ENCODE measurements at regions not wholly inside any gene's neighbourhood (a gene's known extent, or its start where the extent isn't known, plus 50 kb on each side); places are given as distances from the start of the nearest gene placed in this dataset.

GRCh38 chr2:16437189-16437588 lies 228.4 kb downstream of the CYRIA start:
- Histone ChIP-seq H3K27me3 (replicated peaks) (no peaks in the 10 kb centered on the region), H3K27ac (no peak overlapping the region), H3K36me3 (replicated peaks) (no peaks in the 10 kb centered on the region), H3K4me3 (ENCODE audit: low read depth, low read length) (no peak overlapping the region)
- no peak for DNase-seq
- in situ Hi-C loops (cut with HindIII; ENCODE audit: low pct_ligation_motif_present, low sequenced_read_pairs): no loop called here
- TF ChIP-seq CTCF (IDR thresholded peaks at IDR 0.05; ENCODE audit: low read depth, low read length, missing control alignments): no peak

- DNase-seq: no peak
Measured at GRCh38 chr2:16434393-16434792, 231.2 kb downstream of the CYRIA start.

GRCh38 chr2:16430846-16431245 lies 234.8 kb downstream of the CYRIA start:
- Histone ChIP-seq H3K27me3 (replicated peaks) (no peaks in the 10 kb centered on the region), H3K27ac (no peak overlapping the region), H3K4me3 (ENCODE audit: low read depth, low read length) (no peak overlapping the region), H3K36me3 (replicated peaks) (no peaks in the 10 kb centered on the region)
- in situ Hi-C loops (cut with HindIII; ENCODE audit: low pct_ligation_motif_present, low sequenced_read_pairs): no loop called here
- no peak for TF ChIP-seq CTCF (IDR thresholded peaks at IDR 0.05; ENCODE audit: low read depth, low read length, missing control alignments)
- no peak for DNase-seq

More at GRCh38 chr2:16434393-16434792, 231.2 kb downstream of the CYRIA start:
- Histone ChIP-seq H3K27me3 (replicated peaks) (no peaks in the 10 kb centered on the region), H3K36me3 (replicated peaks) (no peaks in the 10 kb centered on the region), H3K4me3 (ENCODE audit: low read depth, low read length) (no peak overlapping the region), H3K27ac (no peak overlapping the region)
- no peak for TF ChIP-seq CTCF (IDR thresholded peaks at IDR 0.05; ENCODE audit: low read depth, low read length, missing control alignments)
- in situ Hi-C loops (cut with HindIII; ENCODE audit: low pct_ligation_motif_present, low sequenced_read_pairs): no loop called here

GRCh38 chr2:16429431-16430145 lies 236.0 kb downstream of the CYRIA start:
- Histone ChIP-seq H3K36me3 (replicated peaks) (no peaks in the 10 kb centered on the region), H3K4me3 (ENCODE audit: low read depth, low read length) (no peak overlapping the region), H3K27ac (no peak overlapping the region), H3K27me3 (replicated peaks) (no peaks in the 10 kb centered on the region)
- DNase-seq: no peak
- in situ Hi-C loops (cut with HindIII; ENCODE audit: low pct_ligation_motif_present, low sequenced_read_pairs): no loop called here
- TF ChIP-seq CTCF (IDR thresholded peaks at IDR 0.05; ENCODE audit: low read depth, low read length, missing control alignments): no peak

- in situ Hi-C loops (cut with HindIII; ENCODE audit: low pct_ligation_motif_present, low sequenced_read_pairs): no loop called here
- Histone ChIP-seq H3K4me3 (ENCODE audit: low read depth, low read length) (no peak overlapping the region), H3K27ac (no peak overlapping the region), H3K27me3 (replicated peaks) (no peaks in the 10 kb centered on the region), H3K36me3 (replicated peaks) (no peaks in the 10 kb centered on the region)
- DNase-seq: no peak
- TF ChIP-seq CTCF (IDR thresholded peaks at IDR 0.05; ENCODE audit: low read depth, low read length, missing control alignments): no peak
Measured at GRCh38 chr2:16429002-16429401, 236.6 kb downstream of the CYRIA start.

Measured in brain microvascular endothelial cell (primary cell).